Neural crest cell (in vitro differentiated cells): ENCODE measurements at regions not wholly inside any gene's neighbourhood (a gene's known extent, or its start where the extent isn't known, plus 50 kb on each side); places are given as distances from the start of the nearest gene placed in this dataset.
"Not testable (repeated sequence)": the region's sequence is repeated elsewhere in the genome, so short reads cannot be mapped to it uniquely, and the experiment has no call there.

Source experiments
- DNase-seq: peaks from one replicate; pipeline ENCODE4 v3.0.0; 2021; ENCODE audit warnings: low read depth, mixed read lengths, low spot score
- H3K27ac Mint-ChIP-seq: one replicate; pipeline ENCODE4 v1.8.0; 2021; ENCODE audit warnings: mild to moderate bottlenecking, mixed read lengths; ENCODE audit not compliant: unreplicated experiment
- H3K27me3 Mint-ChIP-seq: 2 replicates; pipeline ENCODE4 v1.8.0; 2021; ENCODE audit warnings: low read depth, mild to moderate bottlenecking, mixed read lengths
- H3K36me3 Mint-ChIP-seq: 2 replicates; pipeline ENCODE4 v1.8.0; 2021; ENCODE audit warnings: low read depth, mild to moderate bottlenecking, mixed read lengths
- H3K4me1 Mint-ChIP-seq: 2 replicates; pipeline ENCODE4 v1.8.0; 2021; ENCODE audit warnings: mixed read lengths
- H3K4me3 Mint-ChIP-seq: one replicate; pipeline ENCODE4 v1.8.0; 2021; ENCODE audit warnings: mild to moderate bottlenecking, mixed read lengths
- H3K9me3 Mint-ChIP-seq: 2 replicates; pipeline ENCODE4 v1.8.0; 2021; ENCODE audit warnings: mixed read lengths
- TF ChIP-seq, protein P1 (sequence below): fragments of 200-600 bp; sonication (generic); conservative IDR thresholded peaks from 2 replicates; pipeline ENCODE4 v1.5.0; 2021; ENCODE audit warnings: antibody characterized with exemption, mild to moderate bottlenecking

DNA sequence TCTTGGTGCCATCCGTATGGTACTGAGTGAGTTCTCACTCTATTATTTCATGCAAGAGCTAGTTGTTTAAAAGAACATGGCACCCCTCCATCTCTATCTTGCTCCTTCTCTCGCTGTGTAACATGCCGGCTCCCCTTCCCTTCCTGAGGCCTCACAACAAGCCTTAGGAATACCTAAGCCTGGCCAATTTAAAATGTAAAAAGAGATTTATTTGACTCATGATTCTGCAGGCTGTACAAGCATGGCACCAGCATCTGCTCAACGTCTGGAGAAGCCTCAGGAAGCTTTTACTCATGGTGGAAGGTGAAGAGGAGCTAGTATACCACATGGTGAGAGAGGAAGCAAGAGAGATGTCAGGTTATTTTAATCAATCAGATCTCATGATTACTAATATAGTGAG lies 90.4 kb upstream of the NUDT10 start:
- Mint-ChIP-seq H3K36me3 (no peaks in the 10 kb centered on the region), H3K4me1 (no peaks in the 10 kb centered on the region), H3K27ac (no peak overlapping the region), H3K27me3 (no peaks in the 10 kb centered on the region), H3K9me3 (peaks cover 30% of the 10 kb centered on the region), H3K4me3 (no peak overlapping the region)
- TF ChIP-seq, protein P1, sequence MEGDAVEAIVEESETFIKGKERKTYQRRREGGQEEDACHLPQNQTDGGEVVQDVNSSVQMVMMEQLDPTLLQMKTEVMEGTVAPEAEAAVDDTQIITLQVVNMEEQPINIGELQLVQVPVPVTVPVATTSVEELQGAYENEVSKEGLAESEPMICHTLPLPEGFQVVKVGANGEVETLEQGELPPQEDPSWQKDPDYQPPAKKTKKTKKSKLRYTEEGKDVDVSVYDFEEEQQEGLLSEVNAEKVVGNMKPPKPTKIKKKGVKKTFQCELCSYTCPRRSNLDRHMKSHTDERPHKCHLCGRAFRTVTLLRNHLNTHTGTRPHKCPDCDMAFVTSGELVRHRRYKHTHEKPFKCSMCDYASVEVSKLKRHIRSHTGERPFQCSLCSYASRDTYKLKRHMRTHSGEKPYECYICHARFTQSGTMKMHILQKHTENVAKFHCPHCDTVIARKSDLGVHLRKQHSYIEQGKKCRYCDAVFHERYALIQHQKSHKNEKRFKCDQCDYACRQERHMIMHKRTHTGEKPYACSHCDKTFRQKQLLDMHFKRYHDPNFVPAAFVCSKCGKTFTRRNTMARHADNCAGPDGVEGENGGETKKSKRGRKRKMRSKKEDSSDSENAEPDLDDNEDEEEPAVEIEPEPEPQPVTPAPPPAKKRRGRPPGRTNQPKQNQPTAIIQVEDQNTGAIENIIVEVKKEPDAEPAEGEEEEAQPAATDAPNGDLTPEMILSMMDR = no peak
- DNase-seq = no peak

DNA sequence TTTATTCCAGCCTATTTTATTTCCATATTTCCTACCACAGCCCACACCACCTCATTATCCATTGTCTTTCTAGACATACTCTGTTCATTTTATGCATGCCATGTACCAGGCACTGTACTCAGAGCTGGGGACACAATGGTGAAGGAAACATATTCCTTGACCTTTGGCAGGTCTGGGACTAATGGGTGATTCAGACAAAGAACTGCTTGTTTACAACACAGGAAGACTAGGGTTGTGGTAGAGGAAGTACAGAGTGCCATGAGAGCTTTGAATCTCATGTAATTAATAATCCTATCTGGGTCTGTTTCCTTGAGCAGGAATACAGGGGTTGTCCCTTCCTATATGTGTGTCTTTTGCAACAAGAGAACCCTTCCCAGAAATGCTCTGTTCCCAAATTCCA lies 75.1 kb upstream of the NUDT10 start:
- Mint-ChIP-seq H3K27ac (no peak overlapping the region), H3K9me3 (peaks cover 2% of the 10 kb centered on the region), H3K4me3 (no peak overlapping the region), H3K27me3 (no peaks in the 10 kb centered on the region), H3K4me1 (no peaks in the 10 kb centered on the region), H3K36me3 (no peaks in the 10 kb centered on the region)
- TF ChIP-seq, protein P1 = no peak
- DNase-seq = no peak

DNA sequence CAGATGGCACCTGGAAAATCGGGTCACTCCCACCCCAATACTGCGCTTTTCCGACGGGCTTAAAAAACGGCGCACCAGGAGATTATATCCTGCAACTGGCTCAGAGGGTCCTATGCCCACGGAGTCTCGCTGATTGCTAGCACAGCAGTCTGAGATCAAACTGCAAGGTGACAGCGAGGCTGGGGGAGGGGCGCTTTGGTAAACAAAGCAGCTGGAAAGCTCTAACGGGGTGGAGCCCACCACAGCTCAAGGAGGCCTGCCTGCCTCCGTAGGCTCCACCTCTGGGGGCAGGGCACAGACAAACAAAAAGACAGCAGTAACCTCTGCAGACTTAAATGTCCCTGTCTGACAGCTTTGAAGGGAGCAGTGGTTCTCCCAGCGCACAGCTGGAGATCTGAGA lies 70.4 kb upstream of the NUDT10 start:
- H3K27ac Mint-ChIP-seq, H3K4me1 Mint-ChIP-seq: not testable (repeated sequence)
- H3K4me3 Mint-ChIP-seq = peak overlapping the region; percentile 19

DNA sequence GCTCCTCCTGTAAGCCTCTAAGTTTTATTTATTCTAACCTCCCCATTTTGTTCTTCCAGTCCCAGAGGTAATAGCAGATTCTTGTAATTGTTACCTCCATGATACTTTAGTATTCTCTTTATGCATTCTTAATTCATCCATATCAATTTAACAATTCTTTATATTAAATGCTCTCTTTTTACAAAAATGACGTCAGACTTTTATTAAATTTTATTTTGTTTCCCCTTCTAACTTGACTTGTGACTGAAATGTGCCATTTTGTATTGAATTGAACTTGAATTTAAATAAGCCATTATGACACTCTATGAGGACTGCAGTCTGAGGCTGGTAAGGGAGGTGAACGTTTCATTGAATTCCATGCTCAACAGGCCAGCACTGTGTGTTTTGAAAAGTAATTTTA lies 60.0 kb upstream of the NUDT10 start:
- TF ChIP-seq, protein P1 = no peak

More for the DNA sequence above, 70.4 kb upstream of the NUDT10 start:
- not testable (repeated sequence) for H3K36me3 Mint-ChIP-seq, H3K27me3 Mint-ChIP-seq, H3K9me3 Mint-ChIP-seq
- peak; percentile 14 for DNase-seq

DNA sequence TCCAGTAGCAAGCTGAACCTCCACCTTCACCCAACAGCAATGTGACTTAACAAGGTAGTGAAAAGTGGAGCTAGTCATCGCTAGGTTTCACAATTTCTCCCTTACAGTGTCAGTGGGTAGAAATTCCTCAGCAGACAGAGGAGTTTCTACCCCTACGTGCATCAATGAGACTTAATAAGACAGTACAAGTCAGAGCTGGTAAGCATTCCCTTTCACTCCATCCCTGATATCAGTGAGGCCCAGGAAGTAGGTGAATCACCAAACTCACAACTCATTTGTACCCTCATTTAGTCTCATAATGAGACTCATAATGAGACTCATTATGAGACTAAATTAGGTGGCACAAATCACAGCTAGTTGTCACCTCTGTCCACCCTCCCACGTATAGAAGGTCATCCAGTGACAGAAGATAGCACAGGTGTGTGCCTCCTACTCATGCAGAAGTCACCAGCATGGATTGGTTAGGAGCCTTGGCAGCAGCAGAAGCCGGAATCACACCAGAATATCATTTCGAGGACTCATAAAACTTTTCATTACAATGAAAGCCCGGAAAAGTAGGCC lies 50.8 kb upstream of the NUDT10 start:
- no peak for DNase-seq
- H3K9me3 Mint-ChIP-seq = peaks cover 11% of the 10 kb centered on the region
- TF ChIP-seq, protein P1 = no peak
- H3K4me1 Mint-ChIP-seq = no peaks in the 10 kb centered on the region
- no peak overlapping the region for H3K4me3 Mint-ChIP-seq
- no peaks in the 10 kb centered on the region for H3K27me3 Mint-ChIP-seq
- no peaks in the 10 kb centered on the region for H3K36me3 Mint-ChIP-seq
- H3K27ac Mint-ChIP-seq = no peak overlapping the region

More for the DNA sequence above, 60.0 kb upstream of the NUDT10 start:
- Mint-ChIP-seq H3K4me3 (no peak overlapping the region), H3K36me3 (peaks cover 3% of the 10 kb centered on the region), H3K9me3 (peaks cover 9% of the 10 kb centered on the region), H3K27me3 (no peaks in the 10 kb centered on the region), H3K27ac (no peak overlapping the region), H3K4me1 (no peaks in the 10 kb centered on the region)
- DNase-seq = no peak
